DOHH2 (cell line): ENCODE measurements at regions not wholly inside any gene's neighbourhood (a gene's known extent, or its start where the extent isn't known, plus 50 kb on each side); places are given as distances from the start of the nearest gene placed in this dataset.

Source experiments
- CTCF ChIP-seq: fragments of 200-600 bp; sonication (generic); IDR thresholded peaks from one replicate; pipeline ENCODE4 v1.5.1; 2014; ENCODE audit warnings: antibody characterized with exemption, mild to moderate bottlenecking, low read depth, low read length; ENCODE audit not compliant: poor library complexity, severe bottlenecking
- EZH2phosphoT487 ChIP-seq: fragments of 200-600 bp; sonication (generic); IDR thresholded peaks from 2 replicates; pipeline ENCODE4 v1.6.1; 2017; ENCODE audit warnings: borderline replicate concordance, mild to moderate bottlenecking, antibody characterized with exemption, low read length, moderate library complexity, mixed read lengths

- TF ChIP-seq EZH2phosphoT487 (no peak), CTCF (no peak)
Observed at GRCh38 chr13:76638882-76639281, 247.3 kb downstream of the KCTD12 start.
